AG09309 (cell line): ENCODE measurements at regions not wholly inside any gene's neighbourhood (a gene's known extent, or its start where the extent isn't known, plus 50 kb on each side); places are given as distances from the start of the nearest gene placed in this dataset.

Experiments
- DNase-seq: peaks from one replicate; pipeline ENCODE4 v3.0.0-alpha.2; 2010; ENCODE audit warnings: low read depth
- H3K4me3 ChIP-seq: 2 replicates; pipeline ENCODE4 v1.5.1; 2011; ENCODE audit warnings: mild to moderate bottlenecking, low read depth, low read length, moderate library complexity; ENCODE audit not compliant: control insufficient read depth
- CTCF ChIP-seq: IDR thresholded peaks from 2 replicates; pipeline ENCODE4 v1.5.1; 2011; ENCODE audit warnings: mild to moderate bottlenecking, low read depth, low read length, inconsistent platforms; ENCODE audit not compliant: insufficient read depth, control insufficient read depth; ENCODE audit errors: missing control alignments

DNA sequence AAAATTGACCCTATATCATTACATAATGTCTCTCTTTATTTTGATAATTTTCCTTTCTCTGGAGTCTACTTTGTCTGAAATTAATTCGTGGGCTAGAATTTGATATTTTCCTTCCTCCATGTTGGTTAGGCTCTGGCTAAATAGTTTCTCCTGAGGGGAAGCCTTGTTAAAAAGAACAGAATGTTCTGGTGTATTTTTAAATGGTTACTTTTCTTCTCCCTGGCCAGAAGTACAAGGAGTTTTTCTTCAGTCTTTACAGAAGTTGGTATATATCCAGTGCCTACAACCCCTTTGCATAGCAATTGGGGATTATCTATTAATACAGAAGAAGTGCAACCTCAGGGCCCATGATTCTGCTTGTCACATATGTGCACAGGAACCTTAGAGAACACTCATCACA is 185.6 kb upstream of the RAB4A start:
- no peak for TF ChIP-seq CTCF
- no peak for DNase-seq
- H3K4me3 ChIP-seq: no peak overlapping the region

- TF ChIP-seq CTCF: no peak
- no peak for DNase-seq
- no peak overlapping the region for H3K4me3 ChIP-seq
Observed at GRCh38 chr1:229086091-229086490, 184.8 kb upstream of the RAB4A start.

DNA sequence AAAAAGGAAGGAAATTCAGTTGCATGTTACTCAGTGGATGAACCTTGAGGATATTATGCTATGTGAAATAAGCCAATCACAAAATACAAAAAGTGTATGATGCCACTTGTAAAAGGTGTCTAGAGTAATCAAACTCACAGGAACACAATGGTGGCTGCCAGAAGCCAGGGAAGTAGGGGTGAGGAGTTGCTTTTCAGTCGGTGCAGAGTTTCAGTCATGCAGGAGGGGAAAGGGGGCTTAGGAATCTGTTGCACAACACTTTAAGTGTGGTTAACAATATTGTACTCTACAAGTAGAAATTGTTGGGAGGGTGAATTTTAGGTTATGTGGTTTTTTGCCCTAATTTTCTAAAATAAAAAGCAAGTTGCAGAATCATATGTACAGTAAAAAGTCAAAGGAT is 184.2 kb upstream of the RAB4A start:
- H3K4me3 ChIP-seq: no peak overlapping the region
- DNase-seq: no peak
- no peak for TF ChIP-seq CTCF

GRCh38 chr1:229087339-229087738 is 183.6 kb upstream of the RAB4A start:
- no peak for DNase-seq
- TF ChIP-seq CTCF: no peak
- no peak overlapping the region for H3K4me3 ChIP-seq

DNA sequence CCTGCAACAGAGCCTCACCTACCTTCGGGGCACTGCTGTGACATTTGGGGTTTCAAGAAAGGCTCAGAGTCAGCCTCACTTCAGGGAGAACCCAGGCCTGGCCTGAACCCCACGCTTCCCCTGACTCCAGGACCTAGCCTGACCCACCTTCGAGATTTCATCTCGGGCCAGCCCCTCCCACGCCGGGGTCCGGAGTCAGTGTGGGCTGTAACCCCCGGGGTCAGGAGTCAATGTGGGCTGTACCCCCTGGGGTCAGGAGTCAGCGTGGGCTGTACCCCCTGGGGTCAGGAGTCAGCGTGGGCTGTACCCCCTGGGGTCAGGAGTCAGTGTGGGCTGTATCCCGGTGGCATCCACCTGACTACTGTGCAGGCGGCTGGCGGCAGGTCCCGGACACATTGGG is 183.0 kb upstream of the RAB4A start:
- H3K4me3 ChIP-seq: no peak overlapping the region
- DNase-seq: no peak
- no peak for TF ChIP-seq CTCF

DNA sequence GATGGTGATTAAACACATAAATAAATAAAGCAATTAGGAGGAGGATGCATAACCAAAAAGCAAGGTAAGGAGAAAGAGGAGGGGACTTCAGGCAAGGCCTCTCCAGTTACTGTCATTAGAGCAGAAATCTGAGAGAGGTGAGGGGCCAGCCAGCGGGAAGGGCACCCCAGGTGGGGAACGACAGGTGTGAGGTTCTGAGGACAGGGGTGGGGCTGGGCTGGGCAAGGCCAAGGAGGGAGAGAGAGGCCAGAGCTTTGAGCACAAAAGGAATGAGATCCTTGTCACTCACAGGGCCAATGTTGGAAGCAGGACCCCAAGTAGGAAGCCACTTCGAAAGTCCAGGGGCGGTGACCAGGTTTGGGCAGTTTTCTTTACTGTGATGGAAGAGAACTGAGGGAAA is 182.2 kb upstream of the RAB4A start:
- DNase-seq: no peak
- TF ChIP-seq CTCF: no peak
- no peak overlapping the region for H3K4me3 ChIP-seq

- H3K4me3 ChIP-seq: no peak overlapping the region
- DNase-seq: no peak
- TF ChIP-seq CTCF: no peak
Observed at GRCh38 chr1:229089586-229090208, 181.2 kb upstream of the RAB4A start.
